OCI-LY3 (cell line): ENCODE measurements at regions not wholly inside any gene's neighbourhood (a gene's known extent, or its start where the extent isn't known, plus 50 kb on each side); places are given as distances from the start of the nearest gene placed in this dataset.

Source experiments
- H2AFZ ChIP-seq: fragments of 200-600, 300-600 bp; shearing (Covaris generic); 2 replicates; pipeline ENCODE4 v1.6.0; 2014; ENCODE audit warnings: antibody characterized with exemption, low read depth, low read length
- H3K27ac ChIP-seq: fragments of 200-600, 300-600 bp; sonication (generic); 2 replicates; pipeline ENCODE4 v1.5.1; 2014; ENCODE audit warnings: mild to moderate bottlenecking, low read length, moderate library complexity, mixed read lengths
- H3K27me3 ChIP-seq: fragments of 200-600, 300-600 bp; sonication (generic); 2 replicates; pipeline ENCODE4 v1.6.1; 2014; ENCODE audit warnings: low read depth, low read length, mixed read lengths
- H3K36me3 ChIP-seq: fragments of 200-600, 300-600 bp; sonication (generic); replicated peaks from 2 replicates; pipeline ENCODE3; 2014; ENCODE audit warnings: low read depth, low read length, mixed read lengths
- H3K4me1 ChIP-seq: fragments of 300-600, 200-600 bp; sonication (generic); 2 replicates; pipeline ENCODE4 v1.6.1; 2014; ENCODE audit warnings: low read length, mixed read lengths
- H3K4me2 ChIP-seq: fragments of 200-600, 300-600 bp; sonication (generic); 2 replicates; pipeline ENCODE4 v1.6.1; 2014; ENCODE audit warnings: low read length, mixed read lengths
- H3K4me3 ChIP-seq: fragments of 300-600, 200-600 bp; sonication (generic); 2 replicates; pipeline ENCODE4 v1.5.1; 2014; ENCODE audit warnings: antibody characterized with exemption, mild to moderate bottlenecking, low read length, moderate library complexity
- H3K79me2 ChIP-seq: fragments of 300-600, 200-600 bp; shearing (Covaris generic); 2 replicates; pipeline ENCODE4 v1.6.1; 2014; ENCODE audit warnings: mild to moderate bottlenecking, low read length, mixed read lengths
- H3K9ac ChIP-seq: fragments of 300-600, 200-600 bp; shearing (Covaris generic); 2 replicates; pipeline ENCODE4 v1.6.0; 2014; ENCODE audit warnings: mild to moderate bottlenecking, low read length, moderate library complexity
- H3K9me3 ChIP-seq: fragments of 200-600, 300-600 bp; shearing (Covaris generic); 2 replicates; pipeline ENCODE4 v1.6.1; 2014; ENCODE audit warnings: low read length, mixed read lengths; ENCODE audit not compliant: insufficient read depth
- H4K20me1 ChIP-seq: fragments of 200-600, 300-600 bp; sonication (generic); 2 replicates; pipeline ENCODE4 v1.6.1; 2016; ENCODE audit warnings: low read length, mixed read lengths; ENCODE audit not compliant: insufficient read depth
- CTCF ChIP-seq: fragments of 200-600, 300-600 bp; sonication (generic); IDR thresholded peaks from 2 replicates; pipeline ENCODE4 v1.5.1; 2014; ENCODE audit warnings: antibody characterized with exemption, low read length, low read depth
- EZH2phosphoT487 ChIP-seq: fragments of 200-600 bp; shearing (Covaris generic); IDR thresholded peaks from 2 replicates; pipeline ENCODE4 v1.6.1; 2018; ENCODE audit warnings: antibody characterized with exemption, mixed run types, low read depth

GRCh38 chr4:32102896-32103295 lies 1382.7 kb downstream of the PCDH7 start:
- Histone ChIP-seq H3K4me2 (no peak overlapping the region), H3K27ac (no peak overlapping the region), H3K27me3 (no peaks in the 10 kb centered on the region), H3K79me2 (no peaks in the 10 kb centered on the region), H3K4me1 (peaks cover 3% of the 10 kb centered on the region; the same call in 1 of the 2 replicates), H2AFZ (no peak overlapping the region), H3K9me3 (no peaks in the 10 kb centered on the region), H3K36me3 (no peaks in the 10 kb centered on the region), H4K20me1 (no peaks in the 10 kb centered on the region), H3K9ac (no peak overlapping the region), H3K4me3 (no peak overlapping the region)
- no peak for TF ChIP-seq CTCF
- TF ChIP-seq EZH2phosphoT487 = no peak

- Histone ChIP-seq H3K4me2 (no peak overlapping the region), H3K9ac (no peak overlapping the region), H4K20me1 (no peaks in the 10 kb centered on the region), H3K4me1 (no peaks in the 10 kb centered on the region), H3K9me3 (no peaks in the 10 kb centered on the region), H3K4me3 (no peak overlapping the region), H3K79me2 (no peaks in the 10 kb centered on the region), H2AFZ (0 out of 2 replicates have a peak overlapping the region, but pooled peaks have one; percentile 35), H3K27me3 (no peaks in the 10 kb centered on the region), H3K36me3 (no peaks in the 10 kb centered on the region), H3K27ac (no peak overlapping the region)
- TF ChIP-seq CTCF (no peak), EZH2phosphoT487 (no peak)
These were observed 1386.6 kb downstream of the PCDH7 start for GRCh38 chr4:32106767-32107166.

GRCh38 chr4:32112891-32113290 lies 1392.7 kb downstream of the PCDH7 start:
- TF ChIP-seq EZH2phosphoT487 = no peak
- TF ChIP-seq CTCF = no peak
- Histone ChIP-seq H3K4me1 (no peaks in the 10 kb centered on the region), H3K9me3 (no peaks in the 10 kb centered on the region), H3K4me2 (no peak overlapping the region), H3K79me2 (no peaks in the 10 kb centered on the region), H2AFZ (no peak overlapping the region), H3K9ac (no peak overlapping the region), H3K27me3 (no peaks in the 10 kb centered on the region), H4K20me1 (no peaks in the 10 kb centered on the region), H3K36me3 (no peaks in the 10 kb centered on the region), H3K4me3 (no peak overlapping the region), H3K27ac (no peak overlapping the region)

- Histone ChIP-seq H2AFZ (no peak overlapping the region), H4K20me1 (no peaks in the 10 kb centered on the region)
These were observed 1397.5 kb downstream of the PCDH7 start for GRCh38 chr4:32117693-32118092.

More at GRCh38 chr4:32117693-32118092, 1397.5 kb downstream of the PCDH7 start:
- Histone ChIP-seq H3K9me3 (no peaks in the 10 kb centered on the region), H3K9ac (no peak overlapping the region), H3K4me3 (no peak overlapping the region), H3K4me1 (no peaks in the 10 kb centered on the region), H3K79me2 (no peaks in the 10 kb centered on the region), H3K36me3 (no peaks in the 10 kb centered on the region), H3K4me2 (no peak overlapping the region), H3K27me3 (no peaks in the 10 kb centered on the region), H3K27ac (no peak overlapping the region)
- TF ChIP-seq EZH2phosphoT487 = no peak
- peak; percentile 5; the same call in 1 of the 2 replicates for TF ChIP-seq CTCF
